ENCODE measurements at regions not wholly inside any gene's neighbourhood (a gene's known extent, or its start where the extent isn't known, plus 50 kb on each side); places are given as distances from the start of the nearest gene placed in this dataset.

- TF ChIP-seq POLR2A (IDR thresholded peaks at IDR 0.05) = no peak
- TF ChIP-seq CTCF (IDR thresholded peaks at IDR 0.05) = no peak
Measured at GRCh38 chr12:89225808-89226411, 126.4 kb downstream of the DUSP6 start.
